WTC11 (cell line): ENCODE measurements at regions not wholly inside any gene's neighbourhood (a gene's known extent, or its start where the extent isn't known, plus 50 kb on each side); places are given as distances from the start of the nearest gene placed in this dataset.

ENCODE experiments used
- CREM ChIP-seq: sonication (generic); formaldehyde crosslinking; IDR thresholded peaks from 2 replicates; pipeline ENCODE4 v1.8.1; 2022; ENCODE audit warnings: mild to moderate bottlenecking, missing genetic modification reagents, moderate library complexity
- CTCF ChIP-seq: fragments of 200-600 bp; IDR thresholded peaks from 2 replicates; pipeline ENCODE4 v1.8.0; 2022; ENCODE audit warnings: antibody characterized with exemption
- E2F4 ChIP-seq: sonication (generic); formaldehyde crosslinking; IDR thresholded peaks from 2 replicates; pipeline ENCODE4 v1.8.1; 2022; ENCODE audit warnings: low read depth, mild to moderate bottlenecking, moderate library complexity, missing genetic modification reagents, borderline replicate concordance
- JUN ChIP-seq: sonication (generic); formaldehyde crosslinking; IDR thresholded peaks from 2 replicates; pipeline ENCODE4 v1.8.0; 2023; ENCODE audit warnings: mild to moderate bottlenecking, missing genetic modification reagents
- KAT7 ChIP-seq: sonication (generic); formaldehyde crosslinking; IDR thresholded peaks from 2 replicates; pipeline ENCODE4 v1.8.1; 2023; ENCODE audit warnings: missing genetic modification reagents, mild to moderate bottlenecking, borderline replicate concordance
- TP53 ChIP-seq: sonication (generic); formaldehyde crosslinking; IDR thresholded peaks from 2 replicates; pipeline ENCODE4 v1.8.1; 2023; ENCODE audit warnings: mild to moderate bottlenecking, missing genetic modification reagents

- TF ChIP-seq CTCF (no peak), JUN (no peak), TP53 (CRISPR knock-in tag) (no peak), KAT7 (CRISPR knock-in tag) (no peak), CREM (CRISPR knock-in tag) (no peak), E2F4 (no peak)
Observed at GRCh38 chr6:98036344-98036923, 753.4 kb upstream of the MMS22L start.
